ENCODE measurements at regions not wholly inside any gene's neighbourhood (a gene's known extent, or its start where the extent isn't known, plus 50 kb on each side); places are given as distances from the start of the nearest gene placed in this dataset.
"Not testable (repeated sequence)": the region's sequence is repeated elsewhere in the genome, so short reads cannot be mapped to it uniquely, and the experiment has no call there.

DNA sequence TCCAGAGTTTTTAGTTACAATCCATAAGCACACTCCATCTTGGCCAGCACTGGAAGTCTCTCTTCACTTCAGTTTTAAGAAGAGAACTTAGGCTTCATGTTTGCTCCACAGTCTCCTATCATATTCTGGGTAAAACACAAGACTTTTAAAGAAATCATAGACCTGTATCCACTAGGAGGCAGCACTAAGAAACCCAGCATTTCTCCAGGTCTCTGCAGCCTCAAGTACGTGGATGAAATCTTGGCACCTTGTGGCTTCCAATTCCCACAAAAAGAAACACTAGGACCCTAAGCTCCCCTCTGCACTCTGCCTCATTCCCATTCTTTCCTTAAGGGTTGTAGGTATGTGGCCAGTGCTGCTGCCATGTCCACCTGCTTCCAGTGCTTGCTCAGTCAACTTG lies 367.3 kb upstream of the CASK start:
- DNase-seq = no peak

DNA sequence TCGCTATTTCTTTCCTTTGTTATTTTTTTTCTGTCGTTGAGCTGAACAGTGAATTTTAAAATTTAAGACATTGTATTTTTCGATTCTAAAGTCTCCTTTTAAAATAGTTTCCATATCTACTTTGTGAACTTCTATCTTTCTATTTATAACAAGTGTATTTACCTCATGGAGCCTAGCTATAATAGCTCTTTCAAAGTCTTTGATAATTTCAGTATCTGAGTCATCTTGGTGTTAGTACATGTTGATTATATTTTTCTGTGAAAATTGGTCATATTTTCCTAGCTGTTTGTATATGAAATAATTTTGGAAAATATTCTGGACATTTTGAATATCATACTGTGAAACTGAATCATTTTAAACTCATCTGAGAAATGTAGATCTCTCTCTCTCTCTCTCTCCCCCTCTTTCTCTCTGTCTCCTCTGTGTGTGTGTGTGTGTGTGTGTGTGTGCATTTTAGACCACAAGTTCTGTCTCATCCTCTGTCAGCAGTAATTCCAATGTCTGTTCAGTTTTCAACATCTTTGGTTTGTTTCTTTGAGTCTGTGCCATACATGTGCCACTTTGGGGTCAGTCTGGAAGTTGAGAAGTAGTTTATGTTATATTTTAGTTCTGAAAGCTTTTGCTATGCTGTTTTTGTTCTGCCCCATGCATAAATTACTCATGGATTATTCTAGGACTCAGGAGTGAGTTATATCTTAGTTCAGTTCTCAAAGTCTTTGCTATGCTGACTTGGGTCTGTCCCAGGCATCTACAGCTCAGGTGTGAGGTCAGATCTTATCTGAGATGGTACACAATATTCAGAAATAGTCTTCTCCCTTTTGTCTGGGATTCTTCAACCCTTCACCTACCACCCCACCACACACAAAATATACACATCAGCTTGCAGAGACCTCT lies 366.4 kb upstream of the CASK start:
- DNase-seq = no peak

DNA sequence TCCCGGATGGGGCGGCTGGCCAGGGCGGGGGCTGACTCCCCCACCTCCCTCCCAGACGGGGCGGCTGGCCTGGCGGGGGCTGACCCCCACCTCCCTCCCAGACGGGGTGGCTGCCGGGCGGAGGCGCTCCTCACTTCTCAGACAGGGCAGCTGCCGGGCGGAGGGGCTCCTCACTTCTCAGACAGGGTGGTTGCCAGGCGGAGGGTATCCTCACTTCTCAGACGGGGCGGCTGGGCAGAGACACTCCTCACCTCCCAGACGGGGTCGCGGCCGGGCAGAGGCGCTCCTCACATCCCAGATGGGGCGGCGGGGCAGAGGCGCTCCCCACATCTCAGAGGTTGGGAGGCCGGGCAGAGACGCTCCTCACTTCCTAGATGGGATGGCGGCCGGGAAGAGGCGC lies 362.3 kb upstream of the CASK start:
- DNase-seq = not testable (repeated sequence)

- no peak for DNase-seq
These were observed 353.8 kb upstream of the CASK start for GRCh38 chrX:42276982-42277690.

DNA sequence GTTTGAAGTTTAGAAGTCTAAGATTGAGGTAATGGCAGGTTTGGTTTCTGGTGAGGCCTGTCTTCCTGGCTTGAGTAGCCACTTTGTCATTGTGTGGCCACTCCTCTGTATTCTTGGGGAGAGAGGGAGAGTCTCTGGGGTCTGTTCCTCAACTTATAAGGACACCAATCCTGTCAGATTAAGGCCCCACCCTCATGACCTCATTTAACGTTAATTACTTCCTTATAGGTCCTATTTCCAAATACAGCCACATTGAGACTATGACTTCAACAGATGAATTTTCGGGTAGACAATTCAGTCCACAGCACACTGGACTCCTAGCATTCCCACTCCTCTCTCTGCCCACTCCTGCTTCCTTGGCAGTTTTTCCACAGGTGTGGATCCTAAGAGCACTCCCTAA lies 350.8 kb upstream of the CASK start:
- no peak for DNase-seq

- DNase-seq = no peak
These were observed 350.0 kb upstream of the CASK start for GRCh38 chrX:42273387-42273786.

DNA sequence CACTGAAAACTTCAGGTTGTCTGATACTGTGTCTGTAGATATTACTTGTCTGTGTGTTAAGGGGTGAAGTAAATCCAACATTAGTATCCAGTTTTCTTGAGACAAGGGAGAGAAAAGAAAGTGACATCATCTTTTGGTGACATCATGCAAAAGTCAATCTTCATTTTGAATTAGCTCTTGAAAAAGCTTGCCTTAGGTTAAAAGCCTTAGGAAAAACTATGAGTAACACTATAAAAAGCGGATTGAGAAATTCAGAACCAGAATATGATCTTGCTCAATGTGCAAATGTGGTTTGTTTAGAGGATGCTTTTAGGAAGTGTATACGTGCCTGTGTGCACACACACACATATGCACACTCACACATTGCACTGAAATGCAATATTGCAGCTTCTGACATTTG lies 345.8 kb upstream of the CASK start:
- DNase-seq = no peak

- DNase-seq = no peak
These were observed 337.5 kb upstream of the CASK start for GRCh38 chrX:42260854-42261253.

- DNase-seq = no peak
These were observed 324.9 kb upstream of the CASK start for GRCh38 chrX:42248226-42248625.

- no peak for DNase-seq
These were observed 323.9 kb upstream of the CASK start for GRCh38 chrX:42247241-42247640.

- DNase-seq = no peak
These were observed 323.5 kb upstream of the CASK start for GRCh38 chrX:42246814-42247213.

DNA sequence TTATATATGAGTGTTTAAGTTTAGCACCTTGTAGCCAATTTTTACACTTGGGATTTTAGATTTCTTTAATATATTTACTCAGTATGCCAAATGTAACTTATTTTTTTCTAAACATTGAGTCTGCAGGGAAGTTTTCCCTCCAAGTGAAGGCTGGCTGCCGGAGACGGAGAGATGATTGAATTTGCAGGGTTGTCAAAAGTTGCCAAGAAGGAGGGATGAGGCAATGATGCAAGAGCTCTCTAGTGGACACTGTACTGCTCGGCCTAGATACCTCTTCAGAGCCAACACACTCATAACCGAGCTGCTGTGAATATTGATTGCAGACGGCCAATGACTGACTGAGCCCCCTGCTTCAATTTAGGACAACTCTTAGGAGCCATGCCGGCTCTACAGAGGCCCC lies 318.6 kb upstream of the CASK start:
- no peak for DNase-seq

DNA sequence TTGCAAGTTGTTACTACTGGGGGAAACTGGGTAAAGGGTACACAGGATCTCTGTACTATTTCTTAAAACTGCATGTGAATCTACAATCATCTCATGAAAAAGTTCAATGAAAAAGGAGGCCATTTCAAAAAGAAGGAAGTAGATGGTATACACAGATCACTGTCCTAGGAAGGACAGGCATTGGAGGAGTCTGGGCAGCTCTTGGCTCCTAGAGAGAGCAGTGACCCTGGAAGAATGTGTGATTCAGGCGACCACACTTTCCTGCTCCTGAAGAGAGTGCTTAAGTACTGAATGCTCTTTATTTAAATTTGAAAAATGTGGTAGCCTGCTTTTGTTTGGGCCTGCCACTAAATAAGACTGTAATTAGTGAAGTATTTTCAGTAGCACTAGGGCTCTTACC lies 318.1 kb upstream of the CASK start:
- no peak for DNase-seq

GRCh38 chrX:42237956-42238355 lies 314.6 kb upstream of the CASK start:
- DNase-seq = no peak

DNA sequence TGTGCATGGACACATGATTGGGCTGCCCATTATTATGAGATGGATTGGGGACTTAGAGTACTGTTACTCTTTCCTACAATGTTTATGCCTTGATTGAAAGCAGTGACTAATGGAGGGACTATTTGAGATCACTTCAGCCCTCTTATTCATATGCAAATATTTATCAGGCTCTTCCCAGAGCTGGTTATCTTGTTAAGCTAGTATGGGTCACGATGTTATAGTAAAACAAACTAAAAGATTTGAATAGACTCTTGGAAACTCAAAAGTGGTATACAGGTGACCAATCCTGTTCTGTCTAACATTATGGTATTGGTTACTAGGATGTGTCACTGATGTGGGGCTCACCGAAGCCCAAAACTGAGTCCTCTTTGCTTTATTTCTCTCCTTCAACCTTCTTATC lies 306.2 kb upstream of the CASK start:
- DNase-seq = no peak

DNA sequence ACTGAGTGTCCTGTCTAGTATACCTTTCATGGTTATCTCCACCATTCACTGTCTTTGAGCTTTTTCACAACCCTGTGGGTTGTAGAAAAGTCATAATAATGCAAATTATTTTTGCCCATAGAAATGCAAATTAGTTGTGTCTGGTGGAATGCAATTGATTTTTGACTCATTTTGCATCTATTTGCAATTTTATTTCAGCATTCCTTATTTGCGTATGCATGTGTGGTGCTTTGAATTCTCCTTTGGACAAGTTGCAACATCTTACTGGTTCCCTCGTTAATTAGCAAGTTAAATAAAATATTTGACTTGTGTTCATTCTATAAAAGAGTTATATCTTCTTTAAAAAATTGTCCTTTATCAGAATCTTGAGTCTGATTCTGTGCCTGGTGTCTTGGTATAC lies 297.3 kb upstream of the CASK start:
- no peak for DNase-seq

- no peak for DNase-seq
These were observed 296.7 kb upstream of the CASK start for GRCh38 chrX:42220083-42220482.

DNA sequence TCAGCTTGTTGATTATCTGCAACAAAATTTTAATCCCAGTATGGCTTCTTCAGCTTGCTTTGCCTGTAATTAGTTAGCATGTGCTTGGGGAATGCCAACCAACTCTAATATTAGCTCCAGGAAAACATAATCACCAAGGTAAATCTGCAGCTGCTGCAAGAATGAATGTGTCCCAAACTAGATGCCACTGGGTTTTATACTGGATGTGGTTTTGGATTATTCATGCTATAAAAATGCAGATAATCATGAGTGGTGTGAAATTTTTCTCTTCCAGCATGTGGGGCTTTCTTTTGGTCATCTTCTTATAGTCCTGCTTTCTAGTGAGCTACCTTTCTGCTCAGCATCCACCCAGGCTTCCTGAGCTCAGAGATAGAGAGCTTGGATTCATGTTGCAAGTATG lies 295.9 kb upstream of the CASK start:
- DNase-seq = no peak

DNA sequence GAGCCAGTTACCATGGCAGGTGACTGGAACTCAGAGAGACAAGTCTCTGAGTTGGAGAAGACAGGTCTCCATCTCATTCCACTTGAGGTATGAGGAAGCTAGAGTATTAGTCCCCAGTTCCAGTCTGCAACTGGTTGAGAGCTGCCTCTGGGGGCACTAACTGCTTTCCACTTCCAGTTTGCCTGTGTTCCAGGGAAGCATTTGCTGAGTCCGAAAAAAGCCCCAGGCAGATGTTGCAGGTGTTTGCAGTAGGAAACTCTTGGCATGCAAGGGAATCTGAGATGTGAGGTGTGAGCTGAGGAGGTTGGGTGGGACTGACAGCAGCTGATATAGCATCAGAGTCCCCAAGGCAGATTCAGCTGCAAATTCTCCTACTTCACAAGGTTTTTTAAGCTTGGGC lies 272.2 kb upstream of the CASK start:
- DNase-seq = no peak

DNA sequence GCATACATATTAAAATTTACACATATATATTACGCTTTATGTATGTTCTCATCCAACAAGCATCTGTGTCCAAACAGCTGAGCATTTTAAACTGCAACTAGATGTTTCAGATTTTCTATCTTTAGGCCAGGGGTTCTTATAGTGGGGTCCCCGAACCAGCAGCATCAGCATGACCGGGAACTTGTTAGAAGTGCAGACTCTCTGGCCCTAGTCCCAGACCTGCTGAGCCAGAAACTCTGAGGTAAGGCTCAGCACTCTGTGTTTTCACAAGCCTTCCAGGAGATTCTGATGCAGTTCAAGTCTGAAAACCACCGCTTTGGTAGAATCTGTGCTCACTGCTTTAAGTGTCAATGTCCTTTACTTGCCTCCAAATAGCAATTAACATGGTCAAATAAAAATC lies 266.2 kb upstream of the CASK start:
- no peak for DNase-seq

DNA sequence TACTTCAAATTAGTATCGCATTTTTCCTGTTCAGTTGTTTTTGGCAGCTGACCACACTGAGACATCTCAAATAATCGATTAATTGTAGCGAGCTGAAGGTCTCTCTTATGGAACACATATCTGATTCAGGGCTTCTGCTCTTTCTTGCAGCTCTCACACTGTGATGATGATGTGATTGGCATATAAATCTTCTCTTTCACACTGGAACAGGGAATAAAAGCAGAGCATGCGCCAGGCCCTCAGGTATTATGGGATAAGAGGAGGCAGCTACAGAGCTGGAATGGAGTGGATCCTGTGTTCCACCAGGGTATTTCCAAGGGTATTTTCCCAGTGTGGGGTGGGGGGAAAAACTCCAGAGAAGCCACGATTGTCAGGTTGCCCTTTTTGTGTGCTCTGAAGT lies 265.4 kb upstream of the CASK start:
- no peak for DNase-seq

DNA sequence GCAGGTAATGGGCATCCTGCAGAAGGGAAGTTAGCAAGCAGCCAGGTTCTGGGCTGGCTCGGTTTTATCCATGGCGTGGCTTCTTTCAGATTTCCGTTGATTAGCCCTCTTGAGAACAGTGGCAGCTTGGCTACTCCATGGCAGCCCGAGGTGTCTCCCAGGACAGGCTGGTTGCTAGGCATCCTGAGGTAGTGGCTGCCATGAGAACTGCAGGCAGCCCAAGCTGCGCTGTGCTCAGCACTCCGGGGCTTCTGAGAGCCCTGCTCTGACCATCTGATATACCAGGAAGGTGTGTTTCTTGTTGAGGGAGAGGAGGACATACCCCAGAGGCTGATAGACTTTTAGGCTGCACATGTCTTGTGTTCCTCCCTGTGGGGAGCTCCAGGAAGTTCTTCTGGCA lies 253.4 kb upstream of the CASK start:
- DNase-seq = no peak

DNA sequence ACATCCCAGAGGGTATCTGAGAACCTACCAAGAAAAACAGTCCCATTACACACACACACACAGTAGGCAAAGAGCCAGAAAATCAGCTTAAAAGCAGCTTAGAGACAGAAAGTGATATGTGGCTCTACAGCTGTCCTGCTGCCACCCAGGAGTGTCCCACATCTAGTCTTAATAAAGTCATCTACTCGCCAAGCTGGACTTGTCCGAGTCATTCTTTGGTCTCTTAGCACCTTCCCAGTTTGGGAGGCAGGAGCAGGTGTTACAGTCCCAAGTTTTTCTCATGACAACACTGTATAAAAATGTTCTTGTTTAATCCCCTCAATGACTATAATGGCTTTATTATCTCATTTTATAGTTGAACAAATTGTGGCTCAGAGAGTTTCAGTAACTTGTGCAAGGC lies 252.5 kb upstream of the CASK start:
- DNase-seq = no peak

GRCh38 chrX:42157923-42158322 lies 234.6 kb upstream of the CASK start:
- DNase-seq = not testable (repeated sequence)

DNA sequence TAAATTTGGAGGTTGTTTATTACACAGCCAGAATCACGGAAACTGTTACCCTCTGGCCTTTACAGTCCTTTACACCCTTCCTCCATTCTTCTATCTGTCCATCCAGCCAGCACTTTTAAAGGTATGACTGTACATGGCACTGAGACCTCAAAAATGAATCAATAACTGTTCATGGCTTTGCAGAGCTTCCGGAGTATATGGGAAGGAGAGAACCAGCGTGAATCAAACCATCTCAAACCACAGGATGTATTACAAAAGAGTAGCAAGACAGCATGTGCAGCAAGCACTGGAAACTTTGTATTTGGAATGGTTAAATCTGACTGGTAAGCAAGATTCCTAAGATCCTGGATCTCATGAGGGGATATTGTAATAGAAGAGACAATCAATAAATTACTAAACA lies 228.5 kb upstream of the CASK start:
- peak; percentile 10 for DNase-seq
